HG03378 (cell line): ENCODE measurements at regions not wholly inside any gene's neighbourhood (a gene's known extent, or its start where the extent isn't known, plus 50 kb on each side); places are given as distances from the start of the nearest gene placed in this dataset.
"Not testable (repeated sequence)": the region's sequence is repeated elsewhere in the genome, so short reads cannot be mapped to it uniquely, and the experiment has no call there.

Experiments used
- ATAC-seq: cut with Tn5 transposase; IDR thresholded peaks from one replicate; pipeline ENCODE4 v1.9.1; 2021; ENCODE audit warnings: mild to moderate bottlenecking, moderate library complexity; ENCODE audit not compliant: unreplicated experiment

- ATAC-seq: no peak
Measured at GRCh38 chr2:20499387-20499786, 52.5 kb downstream of the RHOB start.

GRCh38 chr2:20501974-20502373 is 55.1 kb downstream of the RHOB start:
- ATAC-seq: no peak

GRCh38 chr2:20502496-20502895 is 55.6 kb downstream of the RHOB start:
- not testable (repeated sequence) for ATAC-seq

- ATAC-seq: no peak
Measured at GRCh38 chr2:20504174-20504573, 57.3 kb downstream of the RHOB start.

- no peak for ATAC-seq
Measured at GRCh38 chr2:20506201-20506685, 59.4 kb downstream of the RHOB start.

- ATAC-seq: peak; percentile 98
Measured at GRCh38 chr2:20507166-20507692, 60.4 kb downstream of the RHOB start.

- no peak for ATAC-seq
Measured at GRCh38 chr2:20507711-20508110, 60.8 kb downstream of the RHOB start.

- no peak for ATAC-seq
Measured at GRCh38 chr2:20509301-20509769, 62.5 kb downstream of the RHOB start.

GRCh38 chr2:20509770-20510490 is 63.1 kb downstream of the RHOB start:
- no peak for ATAC-seq

- no peak for ATAC-seq
Measured at GRCh38 chr2:20511130-20511529, 64.3 kb downstream of the RHOB start.

- ATAC-seq: no peak
Measured at GRCh38 chr2:20512061-20512605, 65.3 kb downstream of the RHOB start.

- no peak for ATAC-seq
Measured at GRCh38 chr2:20513946-20514345, 67.1 kb downstream of the RHOB start.

GRCh38 chr2:20514596-20515269 is 67.9 kb downstream of the RHOB start:
- ATAC-seq: no peak

GRCh38 chr2:20515290-20516220 is 68.7 kb downstream of the RHOB start:
- ATAC-seq: no peak

- ATAC-seq: no peak
Measured at GRCh38 chr2:20516291-20516645, 69.4 kb downstream of the RHOB start.

- ATAC-seq: peak; percentile 90
Measured at GRCh38 chr2:20516646-20517341, 69.9 kb downstream of the RHOB start.

GRCh38 chr2:20519309-20519708 is 72.4 kb downstream of the RHOB start:
- ATAC-seq: no peak

- no peak for ATAC-seq
Measured at GRCh38 chr2:20520128-20520527, 73.3 kb downstream of the RHOB start.

- ATAC-seq: no peak
Measured at GRCh38 chr2:20521193-20521592, 74.3 kb downstream of the RHOB start.

- ATAC-seq: no peak
Measured at GRCh38 chr2:20521682-20522189, 74.9 kb downstream of the RHOB start.
